WTC11 (cell line): ENCODE measurements at regions not wholly inside any gene's neighbourhood (a gene's known extent, or its start where the extent isn't known, plus 50 kb on each side); places are given as distances from the start of the nearest gene placed in this dataset.

Experiments
- ARID4B ChIP-seq: sonication (generic); formaldehyde crosslinking; IDR thresholded peaks from 2 replicates; pipeline ENCODE4 v1.8.0; 2023; ENCODE audit warnings: missing genetic modification reagents, mild to moderate bottlenecking, borderline replicate concordance
- CBFB ChIP-seq: sonication (generic); formaldehyde crosslinking; IDR thresholded peaks from 2 replicates; pipeline ENCODE4 v1.8.1; 2022; ENCODE audit warnings: mild to moderate bottlenecking, low read depth, missing genetic modification reagents
- ETV6 ChIP-seq: sonication (generic); formaldehyde crosslinking; IDR thresholded peaks from 2 replicates; pipeline ENCODE4 v1.8.1; 2022; ENCODE audit warnings: mild to moderate bottlenecking, missing genetic modification reagents
- FOXK1 ChIP-seq: sonication (generic); formaldehyde crosslinking; IDR thresholded peaks from 2 replicates; pipeline ENCODE4 v1.8.0; 2022; ENCODE audit warnings: mild to moderate bottlenecking, moderate library complexity, missing genetic modification reagents
- MYBL2 ChIP-seq: sonication (generic); formaldehyde crosslinking; IDR thresholded peaks from 2 replicates; pipeline ENCODE4 v1.8.1; 2023; ENCODE audit warnings: mild to moderate bottlenecking, moderate library complexity, missing genetic modification reagents
- NFE2L1 ChIP-seq: sonication (generic); formaldehyde crosslinking; IDR thresholded peaks from 2 replicates; pipeline ENCODE4 v1.8.1; 2023; ENCODE audit warnings: missing genetic modification reagents
- NR1H2 ChIP-seq: sonication (generic); formaldehyde crosslinking; IDR thresholded peaks from 2 replicates; pipeline ENCODE4 v1.9.0; 2021; ENCODE audit warnings: mild to moderate bottlenecking, moderate library complexity, missing genetic modification reagents
- SMAD3 ChIP-seq: sonication (generic); formaldehyde crosslinking; IDR thresholded peaks from 2 replicates; pipeline ENCODE4 v1.8.0; 2022; ENCODE audit warnings: missing genetic modification reagents, mild to moderate bottlenecking, borderline replicate concordance
- USF2 ChIP-seq: sonication (generic); formaldehyde crosslinking; IDR thresholded peaks from 2 replicates; pipeline ENCODE4 v1.8.1; 2023; ENCODE audit warnings: mild to moderate bottlenecking, missing genetic modification reagents, moderate library complexity
- ZNF532 ChIP-seq: fragments of 250-450 bp; sonication (Bioruptor Pico); IDR thresholded peaks from 2 replicates; pipeline ENCODE4 v1.9.0; 2021; ENCODE audit warnings: mild to moderate bottlenecking, borderline replicate concordance
- ZNF671 ChIP-seq: fragments of 250-450 bp; sonication (Bioruptor Pico); IDR thresholded peaks from 2 replicates; pipeline ENCODE4 v1.8.0; 2021; ENCODE audit warnings: mild to moderate bottlenecking
- TF ChIP-seq, protein P1 (sequence below): fragments of 200-600 bp; IDR thresholded peaks from 2 replicates; pipeline ENCODE4 v1.8.0; 2022; ENCODE audit warnings: antibody characterized with exemption
- TF ChIP-seq, protein P2 (sequence below): sonication (generic); formaldehyde crosslinking; IDR thresholded peaks from 2 replicates; pipeline ENCODE4 v1.8.1; 2023; ENCODE audit warnings: mild to moderate bottlenecking, missing genetic modification reagents, borderline replicate concordance
- TF ChIP-seq, protein P3 (sequence below): sonication (generic); formaldehyde crosslinking; IDR thresholded peaks from 2 replicates; pipeline ENCODE4 v1.8.1; 2022; ENCODE audit warnings: mild to moderate bottlenecking, moderate library complexity, missing genetic modification reagents

GRCh38 chr3:106242781-106243180, 374.0 kb upstream of the CBLB start:
- no peak for TF ChIP-seq CBFB (CRISPR knock-in tag)
- TF ChIP-seq, protein P1, sequence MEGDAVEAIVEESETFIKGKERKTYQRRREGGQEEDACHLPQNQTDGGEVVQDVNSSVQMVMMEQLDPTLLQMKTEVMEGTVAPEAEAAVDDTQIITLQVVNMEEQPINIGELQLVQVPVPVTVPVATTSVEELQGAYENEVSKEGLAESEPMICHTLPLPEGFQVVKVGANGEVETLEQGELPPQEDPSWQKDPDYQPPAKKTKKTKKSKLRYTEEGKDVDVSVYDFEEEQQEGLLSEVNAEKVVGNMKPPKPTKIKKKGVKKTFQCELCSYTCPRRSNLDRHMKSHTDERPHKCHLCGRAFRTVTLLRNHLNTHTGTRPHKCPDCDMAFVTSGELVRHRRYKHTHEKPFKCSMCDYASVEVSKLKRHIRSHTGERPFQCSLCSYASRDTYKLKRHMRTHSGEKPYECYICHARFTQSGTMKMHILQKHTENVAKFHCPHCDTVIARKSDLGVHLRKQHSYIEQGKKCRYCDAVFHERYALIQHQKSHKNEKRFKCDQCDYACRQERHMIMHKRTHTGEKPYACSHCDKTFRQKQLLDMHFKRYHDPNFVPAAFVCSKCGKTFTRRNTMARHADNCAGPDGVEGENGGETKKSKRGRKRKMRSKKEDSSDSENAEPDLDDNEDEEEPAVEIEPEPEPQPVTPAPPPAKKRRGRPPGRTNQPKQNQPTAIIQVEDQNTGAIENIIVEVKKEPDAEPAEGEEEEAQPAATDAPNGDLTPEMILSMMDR: no peak
- TF ChIP-seq SMAD3 (CRISPR knock-in tag): no peak
- no peak for TF ChIP-seq ZNF671 (CRISPR knock-in tag)
- TF ChIP-seq ZNF532 (CRISPR knock-in tag): no peak
- TF ChIP-seq FOXK1 (CRISPR knock-in tag): no peak
- TF ChIP-seq, protein P2, sequence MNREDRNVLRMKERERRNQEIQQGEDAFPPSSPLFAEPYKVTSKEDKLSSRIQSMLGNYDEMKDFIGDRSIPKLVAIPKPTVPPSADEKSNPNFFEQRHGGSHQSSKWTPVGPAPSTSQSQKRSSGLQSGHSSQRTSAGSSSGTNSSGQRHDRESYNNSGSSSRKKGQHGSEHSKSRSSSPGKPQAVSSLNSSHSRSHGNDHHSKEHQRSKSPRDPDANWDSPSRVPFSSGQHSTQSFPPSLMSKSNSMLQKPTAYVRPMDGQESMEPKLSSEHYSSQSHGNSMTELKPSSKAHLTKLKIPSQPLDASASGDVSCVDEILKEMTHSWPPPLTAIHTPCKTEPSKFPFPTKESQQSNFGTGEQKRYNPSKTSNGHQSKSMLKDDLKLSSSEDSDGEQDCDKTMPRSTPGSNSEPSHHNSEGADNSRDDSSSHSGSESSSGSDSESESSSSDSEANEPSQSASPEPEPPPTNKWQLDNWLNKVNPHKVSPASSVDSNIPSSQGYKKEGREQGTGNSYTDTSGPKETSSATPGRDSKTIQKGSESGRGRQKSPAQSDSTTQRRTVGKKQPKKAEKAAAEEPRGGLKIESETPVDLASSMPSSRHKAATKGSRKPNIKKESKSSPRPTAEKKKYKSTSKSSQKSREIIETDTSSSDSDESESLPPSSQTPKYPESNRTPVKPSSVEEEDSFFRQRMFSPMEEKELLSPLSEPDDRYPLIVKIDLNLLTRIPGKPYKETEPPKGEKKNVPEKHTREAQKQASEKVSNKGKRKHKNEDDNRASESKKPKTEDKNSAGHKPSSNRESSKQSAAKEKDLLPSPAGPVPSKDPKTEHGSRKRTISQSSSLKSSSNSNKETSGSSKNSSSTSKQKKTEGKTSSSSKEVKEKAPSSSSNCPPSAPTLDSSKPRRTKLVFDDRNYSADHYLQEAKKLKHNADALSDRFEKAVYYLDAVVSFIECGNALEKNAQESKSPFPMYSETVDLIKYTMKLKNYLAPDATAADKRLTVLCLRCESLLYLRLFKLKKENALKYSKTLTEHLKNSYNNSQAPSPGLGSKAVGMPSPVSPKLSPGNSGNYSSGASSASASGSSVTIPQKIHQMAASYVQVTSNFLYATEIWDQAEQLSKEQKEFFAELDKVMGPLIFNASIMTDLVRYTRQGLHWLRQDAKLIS (CRISPR knock-in tag): no peak
- no peak for TF ChIP-seq NR1H2
- no peak for TF ChIP-seq NFE2L1 (CRISPR knock-in tag)
- TF ChIP-seq ARID4B: no peak
- TF ChIP-seq ETV6 (CRISPR knock-in tag): no peak
- no peak for TF ChIP-seq USF2 (CRISPR knock-in tag)
- no peak for TF ChIP-seq MYBL2
- TF ChIP-seq, protein P3, sequence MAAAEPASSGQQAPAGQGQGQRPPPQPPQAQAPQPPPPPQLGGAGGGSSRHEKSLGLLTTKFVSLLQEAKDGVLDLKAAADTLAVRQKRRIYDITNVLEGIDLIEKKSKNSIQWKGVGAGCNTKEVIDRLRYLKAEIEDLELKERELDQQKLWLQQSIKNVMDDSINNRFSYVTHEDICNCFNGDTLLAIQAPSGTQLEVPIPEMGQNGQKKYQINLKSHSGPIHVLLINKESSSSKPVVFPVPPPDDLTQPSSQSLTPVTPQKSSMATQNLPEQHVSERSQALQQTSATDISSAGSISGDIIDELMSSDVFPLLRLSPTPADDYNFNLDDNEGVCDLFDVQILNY: no peak
